ENCODE measurements at regions not wholly inside any gene's neighbourhood (a gene's known extent, or its start where the extent isn't known, plus 50 kb on each side); places are given as distances from the start of the nearest gene placed in this dataset.

GRCh38 chr9:38318759-38319495 lies 73.6 kb upstream of the ALDH1B1 start (continued):
- TF ChIP-seq KAT7 (CRISPR knock-in tag; IDR thresholded peaks at IDR 0.05; ENCODE audit: borderline replicate concordance) (no peak), ZBTB43 (CRISPR knock-in tag; IDR thresholded peaks at IDR 0.05) (no peak)

- no peaks in the 10 kb centered on the region for H3K9me3 Mint-ChIP-seq
- ChIA-PET POLR2A (no interaction called here), CTCF (no interaction called here)
- DNase-seq (ENCODE audit: low spot score) (no peak), ATAC-seq (no peak)
- H3K27me3 Mint-ChIP-seq (ENCODE audit: low read depth): peaks cover 9% of the 10 kb centered on the region
- TF ChIP-seq ZNF671 (CRISPR knock-in tag; IDR thresholded peaks at IDR 0.05): no peak
- TF ChIP-seq NFATC4 (CRISPR knock-in tag; IDR thresholded peaks at IDR 0.05): no peak
- TF ChIP-seq PRDM15 (CRISPR knock-in tag; IDR thresholded peaks at IDR 0.05): no peak
- no peak overlapping the region for H3K27ac Mint-ChIP-seq
- H3K4me1 Mint-ChIP-seq: no peaks in the 10 kb centered on the region
- H3K36me3 Mint-ChIP-seq: no peaks in the 10 kb centered on the region
- no peak overlapping the region for H3K4me3 Mint-ChIP-seq
Observed at GRCh38 chr9:38316166-38316780, 76.2 kb upstream of the ALDH1B1 start.

- ChIA-PET CTCF (no interaction called here), POLR2A (no interaction called here)
- H3K27me3 Mint-ChIP-seq (ENCODE audit: low read depth): peaks cover 9% of the 10 kb centered on the region
- ATAC-seq: no peak
- H3K27ac Mint-ChIP-seq: no peak overlapping the region
- DNase-seq (ENCODE audit: low spot score): no peak
- no peaks in the 10 kb centered on the region for H3K9me3 Mint-ChIP-seq
- H3K4me3 Mint-ChIP-seq: no peak overlapping the region
- H3K4me1 Mint-ChIP-seq: peaks cover 9% of the 10 kb centered on the region
- H3K36me3 Mint-ChIP-seq: no peaks in the 10 kb centered on the region
- TF ChIP-seq RORB (CRISPR knock-in tag; IDR thresholded peaks at IDR 0.05): no peak
- TF ChIP-seq ZNF281 (CRISPR knock-in tag; IDR thresholded peaks at IDR 0.05): no peak
- no peak for TF ChIP-seq TEAD4 (CRISPR knock-in tag; IDR thresholded peaks at IDR 0.05)
- TF ChIP-seq MLX (CRISPR knock-in tag; IDR thresholded peaks at IDR 0.05): no peak
- no peak for TF ChIP-seq MYBL2 (CRISPR knock-in tag; IDR thresholded peaks at IDR 0.05)
- TF ChIP-seq TCF7 (CRISPR knock-in tag; IDR thresholded peaks at IDR 0.05; ENCODE audit: low read depth): no peak
- TF ChIP-seq NR3C1 (CRISPR knock-in tag; conservative IDR thresholded peaks at IDR 0.05; ENCODE audit: low read depth): no peak
- TF ChIP-seq IRF2 (CRISPR knock-in tag; IDR thresholded peaks at IDR 0.05; ENCODE audit: borderline replicate concordance, low read depth): no peak
- no peak for TF ChIP-seq GRHL2 (CRISPR knock-in tag; IDR thresholded peaks at IDR 0.05; ENCODE audit: insufficient replicate concordance, severe bottlenecking)
- no peak for TF ChIP-seq HMGA2 (CRISPR knock-in tag; IDR thresholded peaks at IDR 0.05)
- no peak for TF ChIP-seq KAT7 (CRISPR knock-in tag; IDR thresholded peaks at IDR 0.05; ENCODE audit: borderline replicate concordance)
Observed at GRCh38 chr9:38315085-38315595, 77.4 kb upstream of the ALDH1B1 start.

Measured in WTC11 (cell line).